ENCODE measurements at regions not wholly inside any gene's neighbourhood (a gene's known extent, or its start where the extent isn't known, plus 50 kb on each side); places are given as distances from the start of the nearest gene placed in this dataset.

GRCh38 chr16:72422308-72422897 lies 250.4 kb upstream of the PMFBP1 start:
- no peak overlapping the region for H3K4me2 ChIP-seq (ENCODE audit: low read depth, low read length, poor library complexity, severe bottlenecking)

GRCh38 chr16:72419638-72420037 lies 247.7 kb upstream of the PMFBP1 start:
- Histone ChIP-seq H3K9me3 (ENCODE audit: insufficient read depth, low read length) (no peaks in the 10 kb centered on the region), H3K27ac (ENCODE audit: low read depth, low read length) (no peak overlapping the region), H3K4me2 (ENCODE audit: low read depth, low read length, poor library complexity, severe bottlenecking) (no peak overlapping the region), H3K27me3 (ENCODE audit: low read length) (no peaks in the 10 kb centered on the region), H3F3A (ENCODE audit: insufficient read depth) (no peaks in the 10 kb centered on the region), H3K79me2 (ENCODE audit: insufficient read depth, low read length) (no peaks in the 10 kb centered on the region), H2AFZ (ENCODE audit: low read depth, low read length, severe bottlenecking) (no peak overlapping the region), H3K9me2 (replicated peaks; ENCODE audit: insufficient read depth, low read length) (no peaks in the 10 kb centered on the region), H4K20me1 (ENCODE audit: low read depth, low read length) (no peaks in the 10 kb centered on the region), H3K36me3 (ENCODE audit: low read length) (peaks cover 15% of the 10 kb centered on the region; the same call in 1 of the 2 replicates), H3K4me3 (ENCODE audit: insufficient read depth, low read length, poor library complexity, severe bottlenecking) (no peak overlapping the region), H3K9ac (ENCODE audit: low read length) (no peak overlapping the region)
- TF ChIP-seq CTCF (IDR thresholded peaks at IDR 0.05; ENCODE audit: insufficient read depth, low read length, poor library complexity, severe bottlenecking), result no peak
- TF ChIP-seq EZH2phosphoT487 (conservative IDR thresholded peaks at IDR 0.05; ENCODE audit: low read length), result no peak

More at GRCh38 chr16:72422308-72422897, 250.4 kb upstream of the PMFBP1 start:
- H3K9me3 ChIP-seq (ENCODE audit: insufficient read depth, low read length), result no peaks in the 10 kb centered on the region
- H3K9me2 ChIP-seq (replicated peaks; ENCODE audit: insufficient read depth, low read length), result no peaks in the 10 kb centered on the region
- H3F3A ChIP-seq (ENCODE audit: insufficient read depth), result no peaks in the 10 kb centered on the region
- H3K4me3 ChIP-seq (ENCODE audit: insufficient read depth, low read length, poor library complexity, severe bottlenecking), result no peak overlapping the region
- H2AFZ ChIP-seq (ENCODE audit: low read depth, low read length, severe bottlenecking), result no peak overlapping the region
- no peak for TF ChIP-seq CTCF (IDR thresholded peaks at IDR 0.05; ENCODE audit: insufficient read depth, low read length, poor library complexity, severe bottlenecking)
- TF ChIP-seq EZH2phosphoT487 (conservative IDR thresholded peaks at IDR 0.05; ENCODE audit: low read length), result no peak
- H3K27ac ChIP-seq (ENCODE audit: low read depth, low read length), result no peak overlapping the region
- H3K36me3 ChIP-seq (ENCODE audit: low read length), result peaks cover 15% of the 10 kb centered on the region; the same call in 1 of the 2 replicates
- H3K79me2 ChIP-seq (ENCODE audit: insufficient read depth, low read length), result no peaks in the 10 kb centered on the region
- H3K27me3 ChIP-seq (ENCODE audit: low read length), result no peaks in the 10 kb centered on the region
- no peak overlapping the region for H3K9ac ChIP-seq (ENCODE audit: low read length)
- no peaks in the 10 kb centered on the region for H4K20me1 ChIP-seq (ENCODE audit: low read depth, low read length)

GRCh38 chr16:72415379-72415778 lies 243.4 kb upstream of the PMFBP1 start:
- Histone ChIP-seq H4K20me1 (ENCODE audit: low read depth, low read length) (no peaks in the 10 kb centered on the region), H3K27ac (ENCODE audit: low read depth, low read length) (no peak overlapping the region), H3K27me3 (ENCODE audit: low read length) (no peaks in the 10 kb centered on the region), H3K9me3 (ENCODE audit: insufficient read depth, low read length) (no peaks in the 10 kb centered on the region), H3K4me3 (ENCODE audit: insufficient read depth, low read length, poor library complexity, severe bottlenecking) (no peak overlapping the region), H3K4me2 (ENCODE audit: low read depth, low read length, poor library complexity, severe bottlenecking) (no peak overlapping the region), H3K36me3 (ENCODE audit: low read length) (no peaks in the 10 kb centered on the region), H3F3A (ENCODE audit: insufficient read depth) (no peaks in the 10 kb centered on the region), H3K9ac (ENCODE audit: low read length) (no peak overlapping the region), H3K9me2 (replicated peaks; ENCODE audit: insufficient read depth, low read length) (no peaks in the 10 kb centered on the region), H2AFZ (ENCODE audit: low read depth, low read length, severe bottlenecking) (no peak overlapping the region), H3K79me2 (ENCODE audit: insufficient read depth, low read length) (no peaks in the 10 kb centered on the region)
- TF ChIP-seq EZH2phosphoT487 (conservative IDR thresholded peaks at IDR 0.05; ENCODE audit: low read length), result no peak

- H3K9me3 ChIP-seq (ENCODE audit: insufficient read depth, low read length), result no peaks in the 10 kb centered on the region
- TF ChIP-seq EZH2phosphoT487 (conservative IDR thresholded peaks at IDR 0.05; ENCODE audit: low read length) (no peak), CTCF (IDR thresholded peaks at IDR 0.05; ENCODE audit: insufficient read depth, low read length, poor library complexity, severe bottlenecking) (no peak)
- H2AFZ ChIP-seq (ENCODE audit: low read depth, low read length, severe bottlenecking), result no peak overlapping the region
- no peaks in the 10 kb centered on the region for H3K36me3 ChIP-seq (ENCODE audit: low read length)
- no peak overlapping the region for H3K4me2 ChIP-seq (ENCODE audit: low read depth, low read length, poor library complexity, severe bottlenecking)
- H3F3A ChIP-seq (ENCODE audit: insufficient read depth), result no peaks in the 10 kb centered on the region
- no peaks in the 10 kb centered on the region for H3K27me3 ChIP-seq (ENCODE audit: low read length)
- H3K79me2 ChIP-seq (ENCODE audit: insufficient read depth, low read length), result no peaks in the 10 kb centered on the region
- H3K9me2 ChIP-seq (replicated peaks; ENCODE audit: insufficient read depth, low read length), result no peaks in the 10 kb centered on the region
- no peaks in the 10 kb centered on the region for H4K20me1 ChIP-seq (ENCODE audit: low read depth, low read length)
- no peak overlapping the region for H3K27ac ChIP-seq (ENCODE audit: low read depth, low read length)
- H3K9ac ChIP-seq (ENCODE audit: low read length), result no peak overlapping the region
- no peak overlapping the region for H3K4me3 ChIP-seq (ENCODE audit: insufficient read depth, low read length, poor library complexity, severe bottlenecking)
These were observed 238.5 kb upstream of the PMFBP1 start for GRCh38 chr16:72410492-72410891.
